Cerebellar nuclear complex (tissue), 1 donor: ENCODE measurements at regions not wholly inside any gene's neighbourhood (a gene's known extent, or its start where the extent isn't known, plus 50 kb on each side); places are given as distances from the start of the nearest gene placed in this dataset.

Experiments used
- DNase-seq, 2 experiments: peaks; one replicate each; lab custom pipeline; 2025; lab: John Stamatoyannopoulos, UW

- no peak for DNase-seq
These were observed 211.9 kb upstream of the SLC10A2 start for GRCh38 chr13:103277959-103278694.

GRCh38 chr13:103276775-103277498 lies 210.7 kb upstream of the SLC10A2 start:
- DNase-seq: no peak

GRCh38 chr13:103275722-103276121 lies 209.5 kb upstream of the SLC10A2 start:
- DNase-seq: no peak

- DNase-seq: no peak
These were observed 208.9 kb upstream of the SLC10A2 start for GRCh38 chr13:103275081-103275480.

- no peak for DNase-seq
These were observed 207.6 kb upstream of the SLC10A2 start for GRCh38 chr13:103273825-103274224.

- no peak for DNase-seq
These were observed 206.6 kb upstream of the SLC10A2 start for GRCh38 chr13:103272770-103273169.

- no peak for DNase-seq
These were observed 197.2 kb upstream of the SLC10A2 start for GRCh38 chr13:103263448-103263847.

- DNase-seq: no peak
These were observed 189.5 kb upstream of the SLC10A2 start for GRCh38 chr13:103255587-103256301.

GRCh38 chr13:103250071-103250470 lies 183.9 kb upstream of the SLC10A2 start:
- DNase-seq: no peak

- DNase-seq: no peak
These were observed 180.5 kb upstream of the SLC10A2 start for GRCh38 chr13:103246581-103247200.

GRCh38 chr13:103243495-103243894 lies 177.3 kb upstream of the SLC10A2 start:
- no peak for DNase-seq

GRCh38 chr13:103238441-103238840 lies 172.2 kb upstream of the SLC10A2 start:
- DNase-seq: peak in 1 of 2 experiments; percentile 8

- DNase-seq: no peak
These were observed 170.0 kb upstream of the SLC10A2 start for GRCh38 chr13:103236213-103236612.

- DNase-seq: no peak
These were observed 163.5 kb upstream of the SLC10A2 start for GRCh38 chr13:103229674-103230073.

GRCh38 chr13:103224804-103225203 lies 158.6 kb upstream of the SLC10A2 start:
- DNase-seq: no peak

GRCh38 chr13:103222683-103223082 lies 156.5 kb upstream of the SLC10A2 start:
- DNase-seq: no peak

- no peak for DNase-seq
These were observed 152.0 kb upstream of the SLC10A2 start for GRCh38 chr13:103218253-103218652.

- DNase-seq: no peak
These were observed 146.9 kb upstream of the SLC10A2 start for GRCh38 chr13:103213152-103213551.

GRCh38 chr13:103210348-103210747 lies 144.1 kb upstream of the SLC10A2 start:
- DNase-seq: no peak

GRCh38 chr13:103203735-103204330 lies 137.6 kb upstream of the SLC10A2 start:
- peak in 1 of 2 experiments; percentile 23 for DNase-seq

GRCh38 chr13:103200118-103200885 lies 134.1 kb upstream of the SLC10A2 start:
- no peak for DNase-seq
